Left lung (tissue), 4 donors: ENCODE measurements at regions not wholly inside any gene's neighbourhood (a gene's known extent, or its start where the extent isn't known, plus 50 kb on each side); places are given as distances from the start of the nearest gene placed in this dataset.

ENCODE experiments used
- ATAC-seq: fragments of 200-7000 bp; cut with Tn5 transposase; one replicate; pipeline ENCODE4 v1.9.1; 2020; ENCODE audit warnings: moderate library complexity
- DNase-seq, 4 donors: peaks; one replicate each; pipeline ENCODE4 v3.0.0-alpha.2; 2013 to 2020
- H3K27ac ChIP-seq, 2 donors: fragments of 200-600 bp; sonication (generic) in 1 of 2; one replicate each; pipeline versions ENCODE4 v1.5.0 to v1.8.0; 2020 to 2021
- H3K27me3 ChIP-seq, 2 donors: fragments of 200-600 bp; sonication (generic) in 1 of 2; one replicate each; pipeline versions ENCODE4 v1.5.0 to v1.8.0; 2020 to 2021
- H3K36me3 ChIP-seq, 2 donors: fragments of 200-600 bp; sonication (generic) in 1 of 2; one replicate each; pipeline versions ENCODE4 v1.5.0 to v1.8.0; 2020 to 2021
- H3K4me1 ChIP-seq, 2 donors: fragments of 200-600 bp; one replicate each; pipeline ENCODE4 v1.8.0; 2021
- H3K4me3 ChIP-seq, 2 donors: fragments of 200-600 bp; sonication (generic) in 1 of 2; one replicate each; pipeline versions ENCODE4 v1.5.0 to v1.8.0; 2020 to 2021; ENCODE audit warnings: mild to moderate bottlenecking in 1 of 2
- H3K9me3 ChIP-seq, 2 donors: fragments of 200-600 bp; sonication (generic) in 1 of 2; one replicate each; pipeline versions ENCODE4 v1.5.0 to v1.8.0; 2020 to 2021
- CTCF ChIP-seq, 2 donors: fragments of 200-600 bp; sonication (generic) in 1 of 2; IDR thresholded peaks; one replicate each; pipeline versions ENCODE4 v1.5.0 to v1.8.0; 2021; ENCODE audit warnings: antibody characterized with exemption in 2 of 2
- intact Hi-C, 2 donors: fragments of 100-400 bp; cut with DNase I; formaldehyde crosslinking; loops; one replicate each; pipeline versions ENCODE4 v1.11.2 to v1.14.2; 2022
- donor health status: DM: no; HTN: yes; CAD: no.
- donor health status: DM: no; HTN: no; CAD: no.

GRCh38 chr6:139722530-139722929 is 348.1 kb upstream of the CITED2 start:
- intact Hi-C loops: no loop called here
- Histone ChIP-seq H3K4me3 (no peak overlapping the region), H3K27ac (no peak overlapping the region), H3K36me3 (no peaks in the 10 kb centered on the region), H3K27me3 (no peaks in the 10 kb centered on the region), H3K4me1 (no peaks in the 10 kb centered on the region), H3K9me3 (peaks cover 0 to 6% of the 10 kb centered on the region in 2 donors)
- DNase-seq (no peak), ATAC-seq (peak; percentile 57)
- TF ChIP-seq CTCF (IDR thresholded peaks at IDR 0.05): no peak

GRCh38 chr6:139721954-139722353 is 347.5 kb upstream of the CITED2 start:
- Histone ChIP-seq H3K4me1 (no peaks in the 10 kb centered on the region), H3K36me3 (no peaks in the 10 kb centered on the region), H3K4me3 (no peak overlapping the region), H3K27me3 (no peaks in the 10 kb centered on the region), H3K27ac (no peak overlapping the region), H3K9me3 (peaks cover 0 to 6% of the 10 kb centered on the region in 2 donors)
- intact Hi-C loops: no loop called here
- no peak for TF ChIP-seq CTCF (IDR thresholded peaks at IDR 0.05)
- no peak for DNase-seq
- ATAC-seq: no peak

GRCh38 chr6:139713900-139714506 is 339.6 kb upstream of the CITED2 start:
- H3K4me3 ChIP-seq: no peak overlapping the region
- no peaks in the 10 kb centered on the region for H3K27me3 ChIP-seq
- intact Hi-C loops: no loop called here
- no peak overlapping the region for H3K27ac ChIP-seq
- DNase-seq (no peak), ATAC-seq (no peak)
- H3K9me3 ChIP-seq: no peaks in the 10 kb centered on the region
- TF ChIP-seq CTCF (IDR thresholded peaks at IDR 0.05): no peak
- no peaks in the 10 kb centered on the region for H3K36me3 ChIP-seq
- peaks cover 0 to 6% of the 10 kb centered on the region in 2 donors for H3K4me1 ChIP-seq

GRCh38 chr6:139713424-139713823 is 339.0 kb upstream of the CITED2 start:
- H3K4me3 ChIP-seq: no peak overlapping the region
- H3K9me3 ChIP-seq: no peaks in the 10 kb centered on the region
- intact Hi-C loops: no loop called here
- no peaks in the 10 kb centered on the region for H3K36me3 ChIP-seq
- no peak for TF ChIP-seq CTCF (IDR thresholded peaks at IDR 0.05)
- no peak overlapping the region for H3K27ac ChIP-seq
- peaks cover 3 to 6% of the 10 kb centered on the region in 2 donors for H3K4me1 ChIP-seq
- H3K27me3 ChIP-seq: no peaks in the 10 kb centered on the region
- ATAC-seq: no peak
- no peak for DNase-seq

GRCh38 chr6:139712830-139713229 is 338.4 kb upstream of the CITED2 start:
- Histone ChIP-seq H3K9me3 (no peaks in the 10 kb centered on the region), H3K27ac (no peak overlapping the region), H3K27me3 (no peaks in the 10 kb centered on the region), H3K36me3 (no peaks in the 10 kb centered on the region), H3K4me3 (no peak overlapping the region), H3K4me1 (peaks cover 5 to 6% of the 10 kb centered on the region in 2 donors)
- ATAC-seq: no peak
- TF ChIP-seq CTCF (IDR thresholded peaks at IDR 0.05): no peak
- peak in 1 of 4 donors; percentile 12 for DNase-seq
- intact Hi-C loops: no loop called here
